ENCODE measurements at regions not wholly inside any gene's neighbourhood (a gene's known extent, or its start where the extent isn't known, plus 50 kb on each side); places are given as distances from the start of the nearest gene placed in this dataset.

DNA sequence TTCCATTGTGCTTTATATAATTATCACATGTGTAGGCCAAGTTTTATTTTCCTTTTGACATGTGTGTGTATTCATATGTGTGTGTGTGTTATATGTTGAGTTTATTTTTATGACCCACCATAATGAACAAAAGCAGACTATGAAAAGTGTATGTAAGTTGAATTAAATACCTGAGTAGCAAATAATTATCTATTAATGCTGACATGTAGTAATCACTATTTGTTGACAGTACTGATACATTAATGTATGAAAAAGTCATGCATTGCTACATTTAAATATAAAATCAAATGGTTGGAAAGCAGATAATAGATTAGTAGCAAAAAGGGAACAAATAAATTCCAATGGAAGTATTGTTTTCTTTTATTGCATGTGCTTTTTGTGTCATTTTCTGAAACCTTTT, 1948.5 kb upstream of the PCDH20 start:
- no peak for TF ChIP-seq CTCF (conservative IDR thresholded peaks at IDR 0.05)

GRCh38 chr13:63351533-63351932, 1935.9 kb upstream of the PCDH20 start:
- no peak for TF ChIP-seq CTCF (conservative IDR thresholded peaks at IDR 0.05)
- no peak overlapping the region for H3K27ac ChIP-seq

More for the DNA sequence above, 1948.5 kb upstream of the PCDH20 start:
- no peak overlapping the region for H3K27ac ChIP-seq

GRCh38 chr13:63351081-63351480, 1935.4 kb upstream of the PCDH20 start:
- TF ChIP-seq CTCF (conservative IDR thresholded peaks at IDR 0.05): no peak
- no peak overlapping the region for H3K27ac ChIP-seq

- peak overlapping the region; percentile 85 for H3K27ac ChIP-seq
- TF ChIP-seq CTCF (conservative IDR thresholded peaks at IDR 0.05): no peak
Observed at GRCh38 chr13:63345835-63346234, 1930.2 kb upstream of the PCDH20 start.

GRCh38 chr13:63344711-63345110, 1929.1 kb upstream of the PCDH20 start:
- TF ChIP-seq CTCF (conservative IDR thresholded peaks at IDR 0.05): no peak
- H3K27ac ChIP-seq: peak overlapping the region; percentile 85; the same call in 1 of the 2 replicates

- no peak for TF ChIP-seq CTCF (conservative IDR thresholded peaks at IDR 0.05)
- no peak overlapping the region for H3K27ac ChIP-seq
Observed at GRCh38 chr13:63337921-63338320, 1922.3 kb upstream of the PCDH20 start.

GRCh38 chr13:63337041-63337440, 1921.4 kb upstream of the PCDH20 start:
- no peak overlapping the region for H3K27ac ChIP-seq
- TF ChIP-seq CTCF (conservative IDR thresholded peaks at IDR 0.05): no peak

DNA sequence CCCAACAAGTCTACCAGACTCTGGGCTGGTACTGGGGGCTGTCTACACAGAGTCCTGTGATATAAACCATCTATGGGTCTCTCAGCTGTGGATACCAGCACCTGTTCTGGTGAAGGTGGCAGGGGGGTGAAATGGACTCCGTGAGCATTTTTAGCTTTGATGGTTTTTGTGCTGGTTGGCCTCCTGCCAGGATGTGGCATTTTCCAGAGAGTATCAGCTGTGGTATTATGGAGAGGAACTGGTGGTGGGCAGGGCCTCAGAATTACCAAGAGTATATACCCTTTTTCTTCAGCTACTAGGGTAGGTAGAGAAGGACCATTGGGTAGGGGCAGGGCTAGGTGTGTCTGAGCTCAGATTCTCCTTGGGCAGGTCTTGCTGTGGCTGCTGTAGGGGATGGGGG, 1920.9 kb upstream of the PCDH20 start:
- H3K27ac ChIP-seq: no peak overlapping the region
- no peak for TF ChIP-seq CTCF (conservative IDR thresholded peaks at IDR 0.05)
